BE2C (cell line): ENCODE measurements at regions not wholly inside any gene's neighbourhood (a gene's known extent, or its start where the extent isn't known, plus 50 kb on each side); places are given as distances from the start of the nearest gene placed in this dataset.

ENCODE experiments used
- DNase-seq: peaks from one replicate; pipeline ENCODE4 v3.0.0-alpha.2; 2020
- H3K27me3 ChIP-seq: fragments of 250-450 bp; sonication (Bioruptor Pico); 2 replicates; pipeline ENCODE4 v1.5.1; 2020; ENCODE audit warnings: mild to moderate bottlenecking
- H3K36me3 ChIP-seq: fragments of 250-450 bp; sonication (Bioruptor Pico); 2 replicates; pipeline ENCODE4 v1.5.1; 2020; ENCODE audit warnings: mild to moderate bottlenecking
- H3K4me1 ChIP-seq: fragments of 250-450 bp; sonication (Bioruptor Pico); 2 replicates; pipeline ENCODE4 v1.5.1; 2020
- H3K4me3 ChIP-seq: 2 replicates; pipeline ENCODE4 v1.5.1; 2011; ENCODE audit warnings: low read depth, low read length
- H3K9me3 ChIP-seq: fragments of 250-450 bp; sonication (Bioruptor Pico); 2 replicates; pipeline ENCODE4 v1.5.1; 2020
- TF ChIP-seq, protein P1 (sequence below): IDR thresholded peaks from 2 replicates; pipeline ENCODE4 v1.5.1; 2012; ENCODE audit warnings: mild to moderate bottlenecking, low read depth, low read length

DNA sequence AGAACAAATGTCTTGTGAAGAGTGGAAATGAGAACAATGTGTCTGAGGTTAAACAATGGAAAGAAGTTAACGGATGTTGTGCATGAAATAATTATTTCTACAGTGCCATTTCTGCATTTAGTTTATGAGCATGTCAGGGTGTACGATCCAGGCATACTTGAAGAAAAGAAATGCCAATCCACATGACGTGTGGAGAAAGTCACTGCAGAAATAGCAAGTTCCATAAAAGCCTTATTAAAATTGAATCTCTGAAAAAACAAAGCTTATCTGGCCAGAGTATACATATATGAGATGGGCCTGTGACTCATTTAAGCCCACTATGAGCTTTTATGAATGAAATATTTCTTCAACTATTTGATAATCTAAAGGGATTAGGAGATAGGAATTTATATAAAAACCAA is 426.1 kb downstream of the EFNB2 start:
- Histone ChIP-seq H3K27me3 (no peaks in the 10 kb centered on the region), H3K36me3 (no peaks in the 10 kb centered on the region), H3K9me3 (no peaks in the 10 kb centered on the region), H3K4me1 (no peaks in the 10 kb centered on the region), H3K4me3 (no peak overlapping the region)
- TF ChIP-seq, protein P1, sequence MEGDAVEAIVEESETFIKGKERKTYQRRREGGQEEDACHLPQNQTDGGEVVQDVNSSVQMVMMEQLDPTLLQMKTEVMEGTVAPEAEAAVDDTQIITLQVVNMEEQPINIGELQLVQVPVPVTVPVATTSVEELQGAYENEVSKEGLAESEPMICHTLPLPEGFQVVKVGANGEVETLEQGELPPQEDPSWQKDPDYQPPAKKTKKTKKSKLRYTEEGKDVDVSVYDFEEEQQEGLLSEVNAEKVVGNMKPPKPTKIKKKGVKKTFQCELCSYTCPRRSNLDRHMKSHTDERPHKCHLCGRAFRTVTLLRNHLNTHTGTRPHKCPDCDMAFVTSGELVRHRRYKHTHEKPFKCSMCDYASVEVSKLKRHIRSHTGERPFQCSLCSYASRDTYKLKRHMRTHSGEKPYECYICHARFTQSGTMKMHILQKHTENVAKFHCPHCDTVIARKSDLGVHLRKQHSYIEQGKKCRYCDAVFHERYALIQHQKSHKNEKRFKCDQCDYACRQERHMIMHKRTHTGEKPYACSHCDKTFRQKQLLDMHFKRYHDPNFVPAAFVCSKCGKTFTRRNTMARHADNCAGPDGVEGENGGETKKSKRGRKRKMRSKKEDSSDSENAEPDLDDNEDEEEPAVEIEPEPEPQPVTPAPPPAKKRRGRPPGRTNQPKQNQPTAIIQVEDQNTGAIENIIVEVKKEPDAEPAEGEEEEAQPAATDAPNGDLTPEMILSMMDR = no peak
- DNase-seq = no peak

- no peaks in the 10 kb centered on the region for H3K27me3 ChIP-seq
- H3K9me3 ChIP-seq = no peaks in the 10 kb centered on the region
- H3K36me3 ChIP-seq = no peaks in the 10 kb centered on the region
- H3K4me3 ChIP-seq = no peak overlapping the region
- no peaks in the 10 kb centered on the region for H3K4me1 ChIP-seq
- TF ChIP-seq, protein P1 = no peak
- no peak for DNase-seq
These were observed 427.1 kb downstream of the EFNB2 start for GRCh38 chr13:106108346-106108745.

GRCh38 chr13:106107061-106107460 is 428.4 kb downstream of the EFNB2 start:
- Histone ChIP-seq H3K9me3 (no peaks in the 10 kb centered on the region), H3K36me3 (no peaks in the 10 kb centered on the region), H3K4me3 (no peak overlapping the region), H3K4me1 (no peaks in the 10 kb centered on the region), H3K27me3 (no peaks in the 10 kb centered on the region)
- TF ChIP-seq, protein P1 = no peak
- no peak for DNase-seq

DNA sequence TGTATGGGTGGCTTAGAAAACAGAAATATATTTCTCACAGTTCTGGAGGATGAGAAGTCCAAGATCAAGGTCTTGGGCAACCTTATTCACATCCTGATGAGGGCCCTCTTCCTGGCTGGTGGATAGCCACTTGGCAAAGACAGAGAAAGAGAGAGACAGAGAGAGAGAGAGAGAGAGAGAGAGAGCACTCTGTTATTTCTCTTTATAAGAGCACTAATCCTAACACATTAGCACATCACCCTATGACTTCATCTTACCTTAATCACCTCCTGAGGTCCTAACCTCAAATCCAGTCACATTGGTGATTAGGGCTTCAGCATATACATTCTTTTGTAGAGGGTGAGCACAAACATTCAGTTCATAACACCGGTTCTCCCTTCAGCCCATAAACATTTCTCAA is 430.3 kb downstream of the EFNB2 start:
- no peak for DNase-seq
- Histone ChIP-seq H3K4me3 (no peak overlapping the region), H3K27me3 (no peaks in the 10 kb centered on the region), H3K9me3 (no peaks in the 10 kb centered on the region), H3K4me1 (no peaks in the 10 kb centered on the region), H3K36me3 (no peaks in the 10 kb centered on the region)
- TF ChIP-seq, protein P1 = no peak

DNA sequence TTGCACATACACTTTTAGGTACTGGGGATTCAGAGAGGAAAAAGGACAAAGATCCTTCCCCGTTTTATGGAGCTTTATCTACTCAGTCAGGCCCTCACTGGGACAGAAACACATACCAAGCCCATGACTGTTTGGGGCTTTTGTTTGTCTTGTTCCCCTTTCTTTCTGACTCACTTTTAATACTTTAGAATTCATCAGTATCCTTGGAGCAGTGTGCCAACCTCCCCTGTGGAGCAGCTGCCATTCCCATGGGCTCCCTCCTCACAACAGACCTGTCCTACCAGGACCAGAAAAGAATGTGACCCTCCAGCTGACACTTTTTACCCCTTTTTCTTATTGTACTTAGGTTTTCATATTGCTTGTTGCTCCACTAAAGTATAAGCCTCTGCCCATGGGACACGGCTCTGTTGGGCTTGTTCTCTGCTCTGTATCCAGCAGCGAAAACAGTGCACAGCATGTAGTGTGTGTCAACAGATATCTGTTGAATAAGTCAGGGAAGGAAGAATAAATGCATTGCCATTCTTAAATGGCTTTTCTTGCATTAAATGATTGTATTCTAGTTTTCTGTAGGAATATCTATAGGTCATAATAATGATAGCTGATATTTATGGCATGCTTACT is 431.1 kb downstream of the EFNB2 start:
- no peak for DNase-seq
- Histone ChIP-seq H3K4me3 (no peak overlapping the region), H3K4me1 (no peaks in the 10 kb centered on the region), H3K36me3 (no peaks in the 10 kb centered on the region), H3K9me3 (no peaks in the 10 kb centered on the region), H3K27me3 (no peaks in the 10 kb centered on the region)
- TF ChIP-seq, protein P1 = no peak

DNA sequence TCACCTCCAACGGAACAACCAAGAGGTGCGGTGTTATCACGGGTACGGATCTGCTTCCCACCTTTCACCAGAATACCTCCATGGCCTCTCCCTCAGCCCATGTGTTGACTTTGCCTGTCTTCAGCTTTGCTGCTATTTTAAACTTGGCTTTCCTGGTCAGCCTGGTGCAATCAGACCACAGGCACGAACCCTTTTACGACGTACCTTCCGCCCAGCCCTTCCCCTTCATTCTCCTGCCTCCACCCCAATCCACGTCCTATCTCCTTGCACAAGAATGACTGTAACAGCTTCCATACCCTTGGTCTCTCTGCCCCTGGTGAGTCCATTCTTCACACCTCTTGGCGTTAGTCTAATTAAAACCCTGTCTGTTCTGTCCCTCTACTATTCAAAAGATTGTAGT is 431.7 kb downstream of the EFNB2 start:
- Histone ChIP-seq H3K4me3 (no peak overlapping the region), H3K27me3 (no peaks in the 10 kb centered on the region), H3K4me1 (no peaks in the 10 kb centered on the region), H3K36me3 (no peaks in the 10 kb centered on the region), H3K9me3 (no peaks in the 10 kb centered on the region)
- no peak for DNase-seq
- TF ChIP-seq, protein P1 = no peak
